Mesenchymal stem cell (in vitro differentiated cells and primary cell): ENCODE measurements at regions not wholly inside any gene's neighbourhood (a gene's known extent, or its start where the extent isn't known, plus 50 kb on each side); places are given as distances from the start of the nearest gene placed in this dataset.

ENCODE experiments used
- DNase-seq: peaks from one replicate; pipeline ENCODE4 v3.0.0-alpha.2; 2013
- H2AFZ ChIP-seq: one replicate; pipeline ENCODE4 v1.6.1; 2013; ENCODE audit warnings: low read depth, mild to moderate bottlenecking, control low read depth, inconsistent platforms, low read length, moderate library complexity
- H2AK5ac ChIP-seq: 2 replicates; pipeline ENCODE4 v1.6.1; 2013; ENCODE audit warnings: low read length, moderate library complexity, mild to moderate bottlenecking, inconsistent platforms; ENCODE audit not compliant: severe bottlenecking
- H2BK120ac ChIP-seq: one replicate; pipeline ENCODE4 v1.6.1; 2013; ENCODE audit warnings: low read depth, mild to moderate bottlenecking, inconsistent platforms, low read length, moderate library complexity
- H2BK12ac ChIP-seq, 2 experiments: one replicate each; pipeline ENCODE4 v1.6.1; 2013; ENCODE audit warnings: inconsistent platforms in 2 of 2, low read length in 2 of 2, mild to moderate bottlenecking in 2 of 2, moderate library complexity in 2 of 2, control low read depth in 1 of 2
- H2BK15ac ChIP-seq: one replicate; pipeline ENCODE4 v1.6.1; 2013; ENCODE audit warnings: mild to moderate bottlenecking, low read depth, inconsistent platforms; ENCODE audit not compliant: poor library complexity, severe bottlenecking
- H2BK5ac ChIP-seq: 2 replicates; pipeline ENCODE4 v1.6.1; 2013; ENCODE audit warnings: low read depth, mild to moderate bottlenecking, low read length, control low read depth, inconsistent platforms; ENCODE audit not compliant: poor library complexity, severe bottlenecking
- H3K14ac ChIP-seq, 2 experiments: one replicate each; pipeline ENCODE4 v1.6.1; 2013; ENCODE audit warnings: inconsistent platforms in 2 of 2, low read length in 2 of 2, control low read depth in 1 of 2, mild to moderate bottlenecking in 1 of 2, moderate library complexity in 1 of 2
- H3K18ac ChIP-seq, 2 experiments: one replicate each; pipeline ENCODE4 v1.6.1; 2013; ENCODE audit warnings: inconsistent platforms in 2 of 2, low read length in 2 of 2, control low read depth in 1 of 2, low read depth in 1 of 2, mild to moderate bottlenecking in 1 of 2
- H3K23ac ChIP-seq, 2 experiments: one replicate each; pipeline ENCODE4 v1.6.1; 2013; ENCODE audit warnings: inconsistent platforms in 2 of 2, low read length in 2 of 2, mild to moderate bottlenecking in 2 of 2, moderate library complexity in 2 of 2, control low read depth in 1 of 2
- H3K27ac ChIP-seq: 2 replicates; pipeline ENCODE4 v1.5.1; 2013; ENCODE audit warnings: mild to moderate bottlenecking, moderate library complexity, low read length, control low read depth, inconsistent platforms; ENCODE audit not compliant: poor library complexity, severe bottlenecking
- H3K27me3 ChIP-seq, 2 experiments: 2 replicates each; pipeline versions ENCODE4 v1.6.1 to v1.7.0; 2013; ENCODE audit warnings: low read length in 2 of 2, mild to moderate bottlenecking in 2 of 2, moderate library complexity in 2 of 2, control low read depth in 1 of 2, inconsistent platforms in 1 of 2; ENCODE audit not compliant: control insufficient read depth in 1 of 2, insufficient read depth in 1 of 2
- H3K36me3 ChIP-seq, 2 experiments: 2 replicates each; pipeline versions ENCODE4 v1.6.1 to v1.7.0; 2013; ENCODE audit warnings: low read length in 2 of 2, control low read depth in 1 of 2, inconsistent platforms in 1 of 2, low read depth in 1 of 2, mild to moderate bottlenecking in 1 of 2; ENCODE audit not compliant: insufficient read depth in 2 of 2, control insufficient read depth in 1 of 2
- H3K4ac ChIP-seq, 2 experiments: one replicate each; pipeline ENCODE4 v1.6.1; 2013; ENCODE audit warnings: inconsistent platforms in 2 of 2, low read length in 2 of 2, mild to moderate bottlenecking in 2 of 2, moderate library complexity in 2 of 2, control low read depth in 1 of 2, low read depth in 1 of 2
- H3K4me1 ChIP-seq: 2 replicates; pipeline ENCODE4 v1.6.1; 2013; ENCODE audit warnings: low read depth, low read length, control low read depth; ENCODE audit not compliant: control insufficient read depth, insufficient read depth
- H3K4me2 ChIP-seq: 2 replicates; pipeline ENCODE4 v1.6.1; 2013; ENCODE audit warnings: low read length, mild to moderate bottlenecking, inconsistent platforms; ENCODE audit not compliant: poor library complexity, severe bottlenecking
- H3K4me3 ChIP-seq, 2 experiments: 2 replicates each; pipeline versions ENCODE4 v1.5.1 to v1.7.0; 2013; ENCODE audit warnings: low read length in 2 of 2, mild to moderate bottlenecking in 2 of 2, control low read depth in 1 of 2, low read depth in 1 of 2; ENCODE audit not compliant: insufficient read depth in 1 of 2
- H3K79me1 ChIP-seq: replicated peaks from 2 replicates; pipeline ENCODE4 v1.6.1; 2013; ENCODE audit warnings: mild to moderate bottlenecking, control low read depth, low read length, inconsistent platforms; ENCODE audit not compliant: poor library complexity, severe bottlenecking
- H3K9ac ChIP-seq: 2 replicates; pipeline ENCODE4 v1.7.0; 2013; ENCODE audit warnings: mild to moderate bottlenecking, low read length, moderate library complexity
- H3K9me3 ChIP-seq: 2 replicates; pipeline ENCODE4 v1.7.0; 2013; ENCODE audit warnings: mild to moderate bottlenecking, low read length; ENCODE audit not compliant: control insufficient read depth
- H4K8ac ChIP-seq: one replicate; pipeline ENCODE4 v1.6.1; 2013; ENCODE audit warnings: inconsistent platforms, mild to moderate bottlenecking, low read length, moderate library complexity
- H4K91ac ChIP-seq: one replicate; pipeline ENCODE4 v1.6.1; 2013; ENCODE audit warnings: mild to moderate bottlenecking, low read length, inconsistent platforms
- WGBS: methylation state at CpG from one replicate; pipeline ENCODE4 v1.1.7; 2013; ENCODE audit warnings: mixed read lengths; 5-methylcytosine and 5-hydroxymethylcytosine counted together

DNA sequence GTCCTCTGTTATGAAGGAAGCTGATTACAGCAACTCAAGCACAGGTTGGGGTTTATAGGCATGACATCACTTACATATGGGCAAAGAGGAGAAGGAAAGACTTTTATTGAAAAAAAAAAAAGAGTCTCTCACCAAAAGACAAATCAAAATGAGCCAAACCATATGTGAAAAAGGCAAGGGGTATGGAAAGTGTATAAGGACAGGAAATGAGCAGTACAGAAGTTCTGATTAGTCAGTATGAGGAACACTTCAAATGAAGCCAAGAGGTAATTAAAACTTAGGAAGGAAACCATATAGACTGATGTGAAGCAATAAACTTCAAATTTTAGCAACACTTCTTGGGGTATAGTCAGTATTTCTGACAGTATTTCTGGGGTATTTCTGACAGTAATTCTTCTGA, 1372.6 kb downstream of the CDH11 start:
- no peaks in the 10 kb centered on the region for H3K4me1 ChIP-seq
- H3K4me3 ChIP-seq = no peak overlapping the region
- H2AK5ac ChIP-seq = no peak overlapping the region
- H2BK5ac ChIP-seq = no peak overlapping the region
- peak; percentile 7 for DNase-seq
- H3K79me1 ChIP-seq = no peaks in the 10 kb centered on the region
- H3K9me3 ChIP-seq = no peaks in the 10 kb centered on the region
- H3K27me3 ChIP-seq = no peaks in the 10 kb centered on the region
- no peak overlapping the region for H2BK120ac ChIP-seq
- no peak overlapping the region for H2BK15ac ChIP-seq
- H3K14ac ChIP-seq = no peak overlapping the region
- H2AFZ ChIP-seq = no peak overlapping the region
- H3K4me2 ChIP-seq = no peak overlapping the region
- no peak overlapping the region for H3K4ac ChIP-seq
- no peak overlapping the region for H3K23ac ChIP-seq
- no peak overlapping the region for H4K8ac ChIP-seq
- no peaks in the 10 kb centered on the region for H3K36me3 ChIP-seq
- H4K91ac ChIP-seq = no peak overlapping the region
- H3K9ac ChIP-seq = no peak overlapping the region
- H3K18ac ChIP-seq = no peak overlapping the region
- H3K27ac ChIP-seq = no peak overlapping the region
- H2BK12ac ChIP-seq = no peak overlapping the region

GRCh38 chr16:63745456-63745855, 1376.4 kb downstream of the CDH11 start:
- H2BK120ac ChIP-seq = no peak overlapping the region
- no peak overlapping the region for H2BK5ac ChIP-seq
- no peak overlapping the region for H3K4ac ChIP-seq
- no peak overlapping the region for H3K9ac ChIP-seq
- no peak overlapping the region for H3K23ac ChIP-seq
- 100% methylated on average over 1 of the region's 4 CpGs for WGBS
- H3K27ac ChIP-seq = no peak overlapping the region
- H2BK15ac ChIP-seq = no peak overlapping the region
- no peak overlapping the region for H3K18ac ChIP-seq
- no peaks in the 10 kb centered on the region for H3K4me1 ChIP-seq
- no peaks in the 10 kb centered on the region for H3K27me3 ChIP-seq
- H3K4me3 ChIP-seq = no peak overlapping the region
- H4K8ac ChIP-seq = no peak overlapping the region
- no peak overlapping the region for H3K4me2 ChIP-seq
- no peak overlapping the region for H2BK12ac ChIP-seq
- no peak overlapping the region for H3K14ac ChIP-seq
- H3K9me3 ChIP-seq = no peaks in the 10 kb centered on the region
- H2AK5ac ChIP-seq = no peak overlapping the region
- no peak for DNase-seq
- H3K36me3 ChIP-seq = no peaks in the 10 kb centered on the region
- no peak overlapping the region for H2AFZ ChIP-seq
- H3K79me1 ChIP-seq = no peaks in the 10 kb centered on the region
- no peak overlapping the region for H4K91ac ChIP-seq

- DNase-seq = no peak
- H3K79me1 ChIP-seq = no peaks in the 10 kb centered on the region
- H3K4me2 ChIP-seq = no peak overlapping the region
- H2BK5ac ChIP-seq = no peak overlapping the region
- no peak overlapping the region for H3K23ac ChIP-seq
- no peak overlapping the region for H2BK15ac ChIP-seq
- no peak overlapping the region for H3K4me3 ChIP-seq
- WGBS = 91% methylated on average over 13 of the region's 13 CpGs
- no peaks in the 10 kb centered on the region for H3K9me3 ChIP-seq
- H2AFZ ChIP-seq = peak overlapping the region; percentile 3
- H3K27ac ChIP-seq = no peak overlapping the region
- no peak overlapping the region for H3K9ac ChIP-seq
- H2BK12ac ChIP-seq = no peak overlapping the region
- no peak overlapping the region for H3K18ac ChIP-seq
- no peaks in the 10 kb centered on the region for H3K36me3 ChIP-seq
- H4K8ac ChIP-seq = no peak overlapping the region
- H2AK5ac ChIP-seq = no peak overlapping the region
- no peak overlapping the region for H4K91ac ChIP-seq
- H3K4ac ChIP-seq = no peak overlapping the region
- no peaks in the 10 kb centered on the region for H3K4me1 ChIP-seq
- H3K14ac ChIP-seq = peak overlapping the region in 1 of 2 experiments; percentile 12
- no peak overlapping the region for H2BK120ac ChIP-seq
- no peaks in the 10 kb centered on the region for H3K27me3 ChIP-seq
Measured at GRCh38 chr16:63744077-63744874, 1377.6 kb downstream of the CDH11 start.

- Histone ChIP-seq H3K4me1 (no peaks in the 10 kb centered on the region), H2BK15ac (no peak overlapping the region), H2AK5ac (no peak overlapping the region), H3K18ac (no peak overlapping the region), H2BK5ac (no peak overlapping the region), H3K4me3 (no peak overlapping the region), H2AFZ (no peak overlapping the region), H3K9ac (no peak overlapping the region), H2BK12ac (no peak overlapping the region), H3K9me3 (no peaks in the 10 kb centered on the region), H3K23ac (no peak overlapping the region), H3K4me2 (no peak overlapping the region), H3K14ac (no peak overlapping the region), H3K27ac (no peak overlapping the region), H3K79me1 (no peaks in the 10 kb centered on the region), H3K36me3 (no peaks in the 10 kb centered on the region), H4K8ac (no peak overlapping the region), H3K27me3 (no peaks in the 10 kb centered on the region), H4K91ac (no peak overlapping the region), H2BK120ac (no peak overlapping the region), H3K4ac (no peak overlapping the region)
- DNase-seq = no peak
Measured at GRCh38 chr16:63742150-63742549, 1379.7 kb downstream of the CDH11 start.
